ENCODE measurements at regions not wholly inside any gene's neighbourhood (a gene's known extent, or its start where the extent isn't known, plus 50 kb on each side); places are given as distances from the start of the nearest gene placed in this dataset.

DNA sequence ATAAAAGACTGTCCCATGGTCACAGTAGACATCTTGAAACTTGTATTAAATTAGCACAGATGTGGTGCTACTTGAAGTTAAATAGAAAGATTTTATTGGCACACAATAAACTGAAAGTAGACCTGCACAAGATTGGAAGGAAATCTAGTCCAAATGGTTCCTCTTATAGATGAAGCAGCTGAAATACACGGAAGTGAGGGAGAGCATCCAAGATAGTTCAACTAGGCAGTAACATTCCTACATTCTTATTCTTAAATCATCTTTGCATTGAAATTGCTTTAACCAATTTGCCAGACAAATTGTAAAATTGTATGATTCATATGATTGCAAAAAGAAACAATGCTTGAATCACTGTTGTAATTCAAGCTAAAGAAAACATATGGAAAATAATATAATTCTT lies 87.6 kb upstream of the VCX3B start:
- Mint-ChIP-seq H3K4me3 (no peak overlapping the region), H3K4me1 (no peaks in the 10 kb centered on the region), H3K27ac (no peak overlapping the region), H3K9me3 (peaks cover 35% of the 10 kb centered on the region), H3K36me3 (ENCODE audit: low read depth) (peaks cover 17% of the 10 kb centered on the region), H3K27me3 (ENCODE audit: low read depth, poor library complexity) (no peaks in the 10 kb centered on the region)
- no peak for DNase-seq
- TF ChIP-seq, protein P1, sequence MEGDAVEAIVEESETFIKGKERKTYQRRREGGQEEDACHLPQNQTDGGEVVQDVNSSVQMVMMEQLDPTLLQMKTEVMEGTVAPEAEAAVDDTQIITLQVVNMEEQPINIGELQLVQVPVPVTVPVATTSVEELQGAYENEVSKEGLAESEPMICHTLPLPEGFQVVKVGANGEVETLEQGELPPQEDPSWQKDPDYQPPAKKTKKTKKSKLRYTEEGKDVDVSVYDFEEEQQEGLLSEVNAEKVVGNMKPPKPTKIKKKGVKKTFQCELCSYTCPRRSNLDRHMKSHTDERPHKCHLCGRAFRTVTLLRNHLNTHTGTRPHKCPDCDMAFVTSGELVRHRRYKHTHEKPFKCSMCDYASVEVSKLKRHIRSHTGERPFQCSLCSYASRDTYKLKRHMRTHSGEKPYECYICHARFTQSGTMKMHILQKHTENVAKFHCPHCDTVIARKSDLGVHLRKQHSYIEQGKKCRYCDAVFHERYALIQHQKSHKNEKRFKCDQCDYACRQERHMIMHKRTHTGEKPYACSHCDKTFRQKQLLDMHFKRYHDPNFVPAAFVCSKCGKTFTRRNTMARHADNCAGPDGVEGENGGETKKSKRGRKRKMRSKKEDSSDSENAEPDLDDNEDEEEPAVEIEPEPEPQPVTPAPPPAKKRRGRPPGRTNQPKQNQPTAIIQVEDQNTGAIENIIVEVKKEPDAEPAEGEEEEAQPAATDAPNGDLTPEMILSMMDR (IDR thresholded peaks at IDR 0.05) = no peak

DNA sequence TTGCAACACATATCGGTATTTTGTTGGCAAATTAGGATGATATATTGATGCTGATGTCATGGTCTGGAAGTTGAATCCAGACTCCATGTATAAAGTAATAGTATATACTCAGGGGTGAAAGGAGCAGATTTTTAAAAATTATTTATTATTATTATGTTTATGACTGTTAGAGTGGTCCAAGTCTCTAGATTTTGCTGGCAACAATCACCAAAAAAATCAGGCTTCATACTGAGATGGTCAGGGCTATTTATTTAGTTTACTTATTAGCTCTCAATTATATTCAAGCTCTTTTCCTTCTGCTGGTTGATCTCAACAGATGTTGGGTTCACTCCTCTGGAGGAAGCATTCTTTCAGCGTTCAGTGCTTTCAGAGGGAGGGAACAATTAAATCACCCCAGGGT lies 73.9 kb upstream of the VCX3B start:
- TF ChIP-seq, protein P1 (IDR thresholded peaks at IDR 0.05) = no peak
- Mint-ChIP-seq H3K4me1 (peaks cover 17% of the 10 kb centered on the region), H3K27ac (no peak overlapping the region), H3K4me3 (no peak overlapping the region), H3K9me3 (no peaks in the 10 kb centered on the region), H3K36me3 (ENCODE audit: low read depth) (no peaks in the 10 kb centered on the region), H3K27me3 (ENCODE audit: low read depth, poor library complexity) (no peaks in the 10 kb centered on the region)
- DNase-seq = no peak

DNA sequence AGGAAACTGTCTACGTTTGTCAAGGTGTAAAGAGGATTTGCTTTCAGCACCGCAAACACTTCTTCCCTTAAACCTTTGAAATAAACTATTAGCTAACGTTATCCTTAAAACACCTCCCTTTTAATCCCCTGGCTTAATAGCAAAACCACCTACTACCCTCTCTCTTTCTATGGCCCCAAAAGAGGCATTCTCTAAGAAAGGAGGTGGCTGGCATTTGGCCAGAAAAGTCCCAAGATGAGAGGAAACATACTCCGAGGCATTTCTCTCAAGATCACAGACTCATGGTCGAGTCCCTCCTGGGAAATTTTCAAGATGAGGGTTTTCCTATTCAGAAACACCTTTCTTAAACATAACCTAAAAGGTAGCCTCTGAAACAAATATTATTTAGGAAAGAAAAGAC lies 60.6 kb upstream of the VCX3B start:
- H3K36me3 Mint-ChIP-seq (ENCODE audit: low read depth) = peaks cover 5% of the 10 kb centered on the region
- TF ChIP-seq, protein P1 (IDR thresholded peaks at IDR 0.05) = no peak

DNA sequence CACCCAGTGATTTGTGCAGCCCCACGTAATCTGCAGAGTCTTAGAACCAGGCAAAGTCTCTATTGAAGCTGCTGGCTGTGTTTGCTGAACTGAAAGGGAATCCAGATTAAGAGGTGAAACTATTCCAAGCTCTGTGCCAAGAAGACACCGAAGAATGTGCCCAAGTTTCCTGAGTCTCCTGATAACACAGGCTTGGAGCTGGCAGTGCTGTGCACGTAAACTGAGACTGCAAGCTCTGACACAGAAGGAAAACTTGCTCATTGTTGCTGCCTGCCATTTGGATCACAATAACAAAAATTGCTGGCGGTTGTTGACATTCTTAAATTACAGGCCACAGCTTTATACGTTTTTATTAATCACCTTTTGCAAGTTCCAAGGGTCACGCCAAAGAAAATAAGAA lies 60.2 kb upstream of the VCX3B start:
- H3K9me3 Mint-ChIP-seq = peaks cover 14% of the 10 kb centered on the region
- H3K4me1 Mint-ChIP-seq = peaks cover 13% of the 10 kb centered on the region
- H3K27me3 Mint-ChIP-seq (ENCODE audit: low read depth, poor library complexity) = peaks cover 4% of the 10 kb centered on the region
- peak overlapping the region; percentile 20 for H3K27ac Mint-ChIP-seq
- DNase-seq = no peak
- peaks cover 5% of the 10 kb centered on the region for H3K36me3 Mint-ChIP-seq (ENCODE audit: low read depth)
- no peak overlapping the region for H3K4me3 Mint-ChIP-seq
- TF ChIP-seq, protein P1 (IDR thresholded peaks at IDR 0.05) = no peak

More for the DNA sequence above, 60.6 kb upstream of the VCX3B start:
- peaks cover 4% of the 10 kb centered on the region for H3K27me3 Mint-ChIP-seq (ENCODE audit: low read depth, poor library complexity)
- peaks cover 13% of the 10 kb centered on the region for H3K4me1 Mint-ChIP-seq
- no peak overlapping the region for H3K4me3 Mint-ChIP-seq
- no peak for DNase-seq
- peaks cover 14% of the 10 kb centered on the region for H3K9me3 Mint-ChIP-seq
- H3K27ac Mint-ChIP-seq = no peak overlapping the region

DNA sequence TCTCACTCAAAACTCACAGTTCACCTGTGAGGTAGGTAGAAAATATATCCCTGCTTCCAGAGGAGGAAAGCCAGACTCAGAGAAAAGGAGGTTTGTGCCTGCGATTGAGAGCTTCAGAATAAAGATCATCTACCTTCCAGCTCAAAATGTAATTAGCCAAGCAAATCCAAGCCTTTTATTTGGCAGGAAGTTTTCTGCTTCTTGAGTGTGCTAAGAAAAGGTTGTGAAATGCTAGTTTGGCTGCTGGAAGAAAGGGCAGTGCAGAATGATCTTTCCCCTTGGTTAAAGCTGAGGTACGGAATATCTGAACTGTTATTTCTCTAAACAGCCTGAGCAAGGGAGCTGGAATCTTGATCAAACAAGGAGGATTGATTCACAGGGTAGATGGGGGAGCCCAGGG lies 59.7 kb upstream of the VCX3B start:
- Mint-ChIP-seq H3K27me3 (ENCODE audit: low read depth, poor library complexity) (peaks cover 4% of the 10 kb centered on the region), H3K36me3 (ENCODE audit: low read depth) (peaks cover 5% of the 10 kb centered on the region), H3K27ac (no peak overlapping the region), H3K9me3 (peaks cover 14% of the 10 kb centered on the region), H3K4me1 (peaks cover 13% of the 10 kb centered on the region), H3K4me3 (no peak overlapping the region)
- no peak for DNase-seq
- TF ChIP-seq, protein P1 (IDR thresholded peaks at IDR 0.05) = no peak

DNA sequence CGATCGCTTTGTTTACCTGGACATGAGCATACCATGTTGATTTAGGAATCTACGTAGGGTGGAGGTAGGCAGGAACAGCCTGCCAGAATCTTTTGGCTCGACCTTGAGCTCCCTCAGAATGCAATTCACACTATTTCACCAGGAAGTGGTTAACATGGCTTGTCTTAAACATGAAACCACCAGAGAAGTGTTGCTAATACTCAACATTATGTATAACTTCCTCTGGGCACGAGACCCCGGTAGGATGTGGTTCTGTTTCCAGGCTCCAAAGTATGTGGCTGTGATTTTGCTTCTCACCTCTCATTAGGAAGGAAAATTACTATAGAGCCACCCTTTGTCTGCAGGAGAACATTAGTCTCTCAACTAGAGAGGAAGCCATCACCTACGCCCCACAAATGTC lies 59.0 kb upstream of the VCX3B start:
- DNase-seq = no peak
- Mint-ChIP-seq H3K27ac (no peak overlapping the region), H3K27me3 (ENCODE audit: low read depth, poor library complexity) (peaks cover 1% of the 10 kb centered on the region), H3K9me3 (peaks cover 14% of the 10 kb centered on the region), H3K36me3 (ENCODE audit: low read depth) (peaks cover 5% of the 10 kb centered on the region), H3K4me1 (peaks cover 13% of the 10 kb centered on the region), H3K4me3 (no peak overlapping the region)
- TF ChIP-seq, protein P1 (IDR thresholded peaks at IDR 0.05) = no peak
